ENCODE measurements at regions not wholly inside any gene's neighbourhood (a gene's known extent, or its start where the extent isn't known, plus 50 kb on each side); places are given as distances from the start of the nearest gene placed in this dataset.

DNA sequence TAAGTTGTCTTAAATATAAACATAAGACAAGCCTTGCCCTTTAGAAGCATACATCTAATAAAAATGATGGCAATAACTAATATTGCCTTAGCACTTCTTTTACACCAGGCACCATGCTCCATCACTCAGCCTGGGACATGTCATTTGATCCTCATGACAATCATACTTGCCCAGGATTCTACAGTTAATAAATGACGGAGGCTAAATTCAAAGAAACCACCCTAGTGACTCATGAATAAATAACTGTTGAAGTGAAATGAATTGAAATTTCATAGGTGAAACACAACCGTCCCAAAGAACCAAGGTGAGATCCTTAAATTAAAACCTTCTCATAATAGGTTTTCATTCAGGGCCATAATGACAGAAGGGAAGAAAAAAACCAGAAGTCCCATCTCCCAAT is 89.5 kb downstream of the GRIN2B start:
- Histone ChIP-seq H3K27ac (ENCODE audit: low read depth, low read length, poor library complexity, severe bottlenecking) (no peak overlapping the region), H4K20me1 (ENCODE audit: insufficient read depth, low read length) (no peaks in the 10 kb centered on the region), H3F3A (ENCODE audit: insufficient read depth, low read length) (no peaks in the 10 kb centered on the region), H3K9me3 (ENCODE audit: low read length) (no peaks in the 10 kb centered on the region), H3K27me3 (ENCODE audit: insufficient read depth, low read length) (no peaks in the 10 kb centered on the region; the same call in 1 of the 2 replicates), H2AFZ (ENCODE audit: low read length) (no peak overlapping the region), H3K36me3 (ENCODE audit: insufficient read depth, low read length) (no peaks in the 10 kb centered on the region), H3K9me2 (ENCODE audit: low read depth, low read length) (no peaks in the 10 kb centered on the region), H3K79me2 (ENCODE audit: insufficient read depth, low read length) (no peaks in the 10 kb centered on the region), H3K4me2 (ENCODE audit: low read length) (no peak overlapping the region), H3K9ac (ENCODE audit: low read length) (no peak overlapping the region), H3K4me3 (ENCODE audit: low read depth, low read length, poor library complexity, severe bottlenecking) (no peak overlapping the region), H3K4me1 (ENCODE audit: insufficient read depth, low read length, severe bottlenecking) (no peaks in the 10 kb centered on the region)
- TF ChIP-seq, protein P1, sequence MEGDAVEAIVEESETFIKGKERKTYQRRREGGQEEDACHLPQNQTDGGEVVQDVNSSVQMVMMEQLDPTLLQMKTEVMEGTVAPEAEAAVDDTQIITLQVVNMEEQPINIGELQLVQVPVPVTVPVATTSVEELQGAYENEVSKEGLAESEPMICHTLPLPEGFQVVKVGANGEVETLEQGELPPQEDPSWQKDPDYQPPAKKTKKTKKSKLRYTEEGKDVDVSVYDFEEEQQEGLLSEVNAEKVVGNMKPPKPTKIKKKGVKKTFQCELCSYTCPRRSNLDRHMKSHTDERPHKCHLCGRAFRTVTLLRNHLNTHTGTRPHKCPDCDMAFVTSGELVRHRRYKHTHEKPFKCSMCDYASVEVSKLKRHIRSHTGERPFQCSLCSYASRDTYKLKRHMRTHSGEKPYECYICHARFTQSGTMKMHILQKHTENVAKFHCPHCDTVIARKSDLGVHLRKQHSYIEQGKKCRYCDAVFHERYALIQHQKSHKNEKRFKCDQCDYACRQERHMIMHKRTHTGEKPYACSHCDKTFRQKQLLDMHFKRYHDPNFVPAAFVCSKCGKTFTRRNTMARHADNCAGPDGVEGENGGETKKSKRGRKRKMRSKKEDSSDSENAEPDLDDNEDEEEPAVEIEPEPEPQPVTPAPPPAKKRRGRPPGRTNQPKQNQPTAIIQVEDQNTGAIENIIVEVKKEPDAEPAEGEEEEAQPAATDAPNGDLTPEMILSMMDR (IDR thresholded peaks at IDR 0.05; ENCODE audit: low read length), result no peak
- no peak for TF ChIP-seq EZH2 (IDR thresholded peaks at IDR 0.05; ENCODE audit: borderline replicate concordance, low read length)

DNA sequence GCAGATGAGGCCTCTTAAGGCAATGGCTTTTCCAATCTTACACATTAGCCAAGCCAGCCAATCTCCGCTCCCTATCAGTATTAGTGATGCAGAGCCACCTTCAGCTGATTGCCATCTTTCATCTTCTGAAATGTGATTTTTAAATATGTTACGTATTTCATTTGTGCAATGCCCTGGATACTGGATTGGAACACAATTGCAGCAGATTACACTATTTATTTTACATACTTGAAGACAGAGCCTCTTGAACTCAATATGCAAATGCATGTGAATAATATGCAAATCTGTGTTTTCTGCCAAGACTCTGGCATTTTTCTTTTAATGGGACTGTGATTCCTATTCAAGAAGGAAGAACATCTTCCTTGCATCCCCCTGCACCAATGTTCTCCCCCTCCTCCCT is 90.5 kb downstream of the GRIN2B start:
- Histone ChIP-seq H3K4me3 (ENCODE audit: low read depth, low read length, poor library complexity, severe bottlenecking) (no peak overlapping the region), H4K20me1 (ENCODE audit: insufficient read depth, low read length) (no peaks in the 10 kb centered on the region), H2AFZ (ENCODE audit: low read length) (no peak overlapping the region), H3K9me2 (ENCODE audit: low read depth, low read length) (no peaks in the 10 kb centered on the region), H3K79me2 (ENCODE audit: insufficient read depth, low read length) (no peaks in the 10 kb centered on the region), H3K4me1 (ENCODE audit: insufficient read depth, low read length, severe bottlenecking) (no peaks in the 10 kb centered on the region), H3K27ac (ENCODE audit: low read depth, low read length, poor library complexity, severe bottlenecking) (no peak overlapping the region), H3K9ac (ENCODE audit: low read length) (no peak overlapping the region), H3K27me3 (ENCODE audit: insufficient read depth, low read length) (no peaks in the 10 kb centered on the region; the same call in 1 of the 2 replicates), H3F3A (ENCODE audit: insufficient read depth, low read length) (no peaks in the 10 kb centered on the region), H3K9me3 (ENCODE audit: low read length) (no peaks in the 10 kb centered on the region), H3K4me2 (ENCODE audit: low read length) (no peak overlapping the region), H3K36me3 (ENCODE audit: insufficient read depth, low read length) (no peaks in the 10 kb centered on the region)
- TF ChIP-seq, protein P1 (IDR thresholded peaks at IDR 0.05; ENCODE audit: low read length), result no peak
- no peak for TF ChIP-seq EZH2 (IDR thresholded peaks at IDR 0.05; ENCODE audit: borderline replicate concordance, low read length)

DNA sequence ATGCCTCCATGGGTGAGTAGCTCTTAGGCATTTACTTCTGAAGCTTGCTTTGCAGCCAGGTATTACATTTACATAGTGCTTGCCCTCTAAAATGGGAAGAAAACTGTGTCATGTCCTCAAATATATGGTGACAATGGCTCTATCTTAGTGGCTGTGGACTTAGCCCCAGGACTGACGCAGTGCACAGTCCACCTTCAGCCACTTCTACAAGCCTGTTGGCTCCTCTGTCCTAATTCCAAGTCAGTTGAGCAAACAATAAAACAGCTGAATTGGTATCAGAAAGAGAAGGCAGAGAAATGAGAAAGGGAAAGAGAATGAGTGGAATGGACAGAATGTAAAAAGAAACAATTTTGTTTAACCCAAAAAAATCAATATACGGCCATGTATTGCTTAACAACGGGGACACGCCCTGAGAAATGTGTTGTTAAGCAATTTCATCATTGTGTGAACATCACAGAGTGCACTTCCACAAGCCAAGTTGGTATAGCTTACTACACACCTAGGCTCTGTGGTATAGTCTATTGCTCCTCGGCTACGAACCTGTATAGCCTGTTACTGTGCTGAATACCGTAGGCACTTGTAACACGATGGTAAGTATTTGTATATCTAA is 93.5 kb downstream of the GRIN2B start:
- Histone ChIP-seq H3K4me1 (ENCODE audit: insufficient read depth, low read length, severe bottlenecking) (no peaks in the 10 kb centered on the region), H3K36me3 (ENCODE audit: insufficient read depth, low read length) (no peaks in the 10 kb centered on the region), H3F3A (ENCODE audit: insufficient read depth, low read length) (no peaks in the 10 kb centered on the region), H3K4me3 (ENCODE audit: low read depth, low read length, poor library complexity, severe bottlenecking) (no peak overlapping the region), H3K27me3 (ENCODE audit: insufficient read depth, low read length) (no peaks in the 10 kb centered on the region), H4K20me1 (ENCODE audit: insufficient read depth, low read length) (no peaks in the 10 kb centered on the region), H3K9ac (ENCODE audit: low read length) (no peak overlapping the region), H3K9me3 (ENCODE audit: low read length) (no peaks in the 10 kb centered on the region), H3K79me2 (ENCODE audit: insufficient read depth, low read length) (no peaks in the 10 kb centered on the region), H3K27ac (ENCODE audit: low read depth, low read length, poor library complexity, severe bottlenecking) (no peak overlapping the region), H3K4me2 (ENCODE audit: low read length) (no peak overlapping the region), H2AFZ (ENCODE audit: low read length) (no peak overlapping the region), H3K9me2 (ENCODE audit: low read depth, low read length) (no peaks in the 10 kb centered on the region)
- no peak for TF ChIP-seq EZH2 (IDR thresholded peaks at IDR 0.05; ENCODE audit: borderline replicate concordance, low read length)
- TF ChIP-seq, protein P1 (IDR thresholded peaks at IDR 0.05; ENCODE audit: low read length), result no peak

Measured in OCI-LY1 (cell line).